HG03469 (cell line): ENCODE measurements at regions not wholly inside any gene's neighbourhood (a gene's known extent, or its start where the extent isn't known, plus 50 kb on each side); places are given as distances from the start of the nearest gene placed in this dataset.
"Not testable (repeated sequence)": the region's sequence is repeated elsewhere in the genome, so short reads cannot be mapped to it uniquely, and the experiment has no call there.

ENCODE experiments used
- ATAC-seq: cut with Tn5 transposase; IDR thresholded peaks from one replicate; pipeline ENCODE4 v1.9.1; 2021; ENCODE audit warnings: mild to moderate bottlenecking, moderate library complexity, moderate number of reproducible peaks; ENCODE audit not compliant: unreplicated experiment

DNA sequence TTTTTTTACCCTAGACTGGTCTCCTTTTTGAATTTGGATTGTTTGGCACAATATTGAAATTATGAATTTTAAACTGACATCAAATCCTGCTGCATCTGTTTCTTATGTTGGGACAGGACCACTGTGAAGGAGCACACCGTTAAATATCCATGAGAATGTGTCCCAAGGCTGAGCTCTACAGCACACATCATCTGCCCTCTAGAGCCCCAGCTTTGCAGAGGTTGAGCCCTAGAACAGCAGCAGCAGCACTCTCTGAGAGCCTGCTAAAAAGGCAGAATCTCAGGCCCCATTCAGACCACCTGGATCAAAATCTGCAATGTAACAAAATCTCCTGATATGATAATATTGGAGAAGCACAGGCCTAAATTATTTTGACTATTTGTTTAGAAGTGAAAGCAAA is 192.1 kb upstream of the CCN2 start:
- ATAC-seq: no peak

DNA sequence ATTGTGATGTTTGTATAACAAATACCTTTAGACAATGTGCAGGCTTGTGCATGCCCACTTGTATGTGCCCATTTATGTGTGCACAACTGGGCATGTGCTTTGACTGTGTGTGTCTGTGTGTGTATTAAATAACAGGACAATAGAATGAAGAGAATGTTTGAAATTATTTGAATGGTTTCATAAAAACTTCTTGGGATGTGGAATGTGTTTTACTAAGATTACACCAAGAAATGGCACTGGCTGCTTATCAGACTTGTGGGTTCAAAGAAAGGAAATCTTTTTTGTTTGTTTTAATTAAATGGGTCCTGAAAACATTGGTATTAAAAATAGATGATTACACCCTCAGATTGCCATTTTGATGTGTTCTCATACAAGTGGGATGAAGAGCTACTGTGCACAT is 191.6 kb upstream of the CCN2 start:
- ATAC-seq: no peak

DNA sequence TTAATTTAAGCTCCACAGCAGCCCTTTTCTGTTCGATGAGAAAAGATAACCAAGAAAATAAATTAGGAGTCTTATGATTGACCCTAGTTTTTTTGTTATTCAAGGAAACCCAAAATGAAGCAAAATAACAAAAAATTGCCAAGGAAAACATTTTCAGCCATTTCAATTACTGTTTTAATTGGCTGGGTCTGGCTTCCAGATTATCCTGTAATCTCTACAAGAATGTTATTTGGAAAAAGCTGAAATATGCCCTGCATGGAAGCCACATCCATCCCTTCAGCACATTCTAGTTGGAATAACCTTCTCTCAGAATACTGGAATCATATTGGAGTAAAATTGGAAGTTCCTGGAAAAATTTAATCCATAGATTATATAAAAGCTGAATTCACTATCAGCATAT is 191.1 kb upstream of the CCN2 start:
- ATAC-seq: no peak

DNA sequence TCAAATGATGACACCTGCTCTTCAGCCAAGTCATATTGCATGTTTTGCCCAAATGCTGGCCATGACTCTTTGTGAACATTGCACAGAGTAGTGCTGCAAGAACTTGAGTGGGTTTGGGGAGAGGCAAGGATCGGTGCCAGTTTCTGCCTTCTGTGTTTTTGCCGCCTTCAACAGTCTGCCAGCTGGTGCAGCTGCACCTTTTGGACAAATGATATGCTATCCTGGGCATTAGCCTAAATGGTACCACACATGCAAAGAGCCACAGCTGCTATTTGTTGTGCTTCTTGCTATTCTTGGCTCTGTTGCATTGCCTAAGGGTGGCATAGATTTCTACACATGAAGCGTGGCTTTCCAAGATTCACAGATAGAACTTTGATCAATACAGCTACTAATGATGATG is 189.0 kb upstream of the CCN2 start:
- no peak for ATAC-seq

DNA sequence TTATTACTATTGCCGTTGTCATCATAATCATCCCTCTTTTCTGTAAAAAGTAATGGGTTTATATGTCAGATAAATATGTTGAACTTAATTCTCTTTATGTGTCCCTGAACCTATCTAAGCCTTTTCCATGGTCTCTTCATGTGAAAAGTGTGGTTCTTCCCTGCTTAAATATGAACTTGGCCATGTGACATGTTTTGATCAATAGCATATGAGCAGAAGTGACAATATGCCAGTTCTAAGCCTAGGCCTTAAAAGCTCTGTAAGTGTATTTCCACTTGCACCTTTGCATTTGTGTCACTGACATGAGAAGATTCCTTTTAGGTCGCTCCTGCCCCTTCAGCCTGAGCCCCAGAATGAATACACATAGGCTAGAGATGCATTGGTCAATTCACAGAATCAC is 188.4 kb upstream of the CCN2 start:
- no peak for ATAC-seq

DNA sequence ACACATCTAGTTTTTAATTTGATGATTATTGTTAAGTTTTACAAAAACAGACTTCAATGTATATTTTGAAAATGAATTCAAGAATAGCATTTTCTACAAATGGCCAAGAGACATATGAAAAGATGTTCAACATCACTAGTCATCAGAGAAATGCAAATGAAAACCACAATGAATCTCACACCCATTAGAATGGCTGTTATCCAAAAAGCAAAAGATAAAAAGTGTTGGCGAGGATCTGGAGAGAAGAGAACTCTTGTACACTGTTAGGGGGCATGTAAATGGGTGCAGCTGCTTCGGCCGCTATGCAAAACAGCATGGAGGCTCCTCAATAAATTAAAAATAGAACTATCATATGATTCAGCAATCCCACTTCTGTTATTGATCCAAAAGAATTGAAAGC is 185.8 kb upstream of the CCN2 start:
- ATAC-seq: no peak

DNA sequence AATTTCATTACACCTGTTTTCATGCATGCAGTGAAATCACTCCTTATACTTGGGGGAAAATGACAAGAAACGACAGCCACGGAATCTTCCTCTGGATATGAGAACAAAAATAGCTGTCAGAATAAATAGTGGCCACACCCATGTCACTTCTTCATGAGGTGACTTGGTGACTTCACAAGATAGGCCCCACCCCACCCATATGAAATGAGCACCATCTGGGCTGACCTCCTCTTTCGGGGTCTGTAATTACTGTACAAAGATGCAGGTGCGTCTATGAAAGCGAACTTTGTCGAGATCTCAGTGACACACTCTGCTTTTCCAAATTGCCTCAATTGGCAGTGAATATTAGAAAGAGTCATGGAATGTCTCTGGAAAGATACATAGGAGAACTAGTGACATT is 184.2 kb upstream of the CCN2 start:
- no peak for ATAC-seq

DNA sequence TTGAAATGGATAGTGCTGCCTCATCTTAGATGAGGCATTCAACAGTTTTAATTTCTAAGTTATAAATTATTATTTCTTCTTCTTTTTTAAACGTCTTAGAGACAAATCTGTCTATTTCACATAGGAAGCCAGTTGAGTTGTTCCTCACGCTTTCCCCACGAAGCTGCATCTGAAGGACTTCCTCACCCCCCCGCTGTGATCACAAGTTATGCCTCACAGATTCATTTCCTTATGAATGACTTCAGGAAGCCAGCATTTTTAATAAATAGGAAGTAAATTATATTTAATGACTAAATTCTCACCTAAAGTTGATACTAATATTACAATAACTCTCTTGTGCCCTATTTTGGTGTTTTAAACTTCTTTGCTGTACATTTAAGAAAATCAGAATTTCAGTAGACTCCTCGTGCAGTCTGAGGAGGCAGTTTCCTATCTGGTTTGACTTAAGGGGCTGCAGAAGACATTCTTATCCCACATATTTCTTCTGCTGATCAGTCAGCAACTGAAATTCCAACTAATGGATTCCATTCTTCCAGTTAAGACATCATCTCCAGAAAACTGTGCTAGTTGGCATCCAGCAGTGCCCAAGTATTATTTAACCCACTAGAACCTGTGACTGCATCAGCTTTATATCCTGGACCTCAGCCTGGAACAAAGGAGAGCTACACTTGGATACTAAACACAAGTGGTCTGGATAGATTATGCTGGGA is 182.7 kb upstream of the CCN2 start:
- ATAC-seq: no peak

DNA sequence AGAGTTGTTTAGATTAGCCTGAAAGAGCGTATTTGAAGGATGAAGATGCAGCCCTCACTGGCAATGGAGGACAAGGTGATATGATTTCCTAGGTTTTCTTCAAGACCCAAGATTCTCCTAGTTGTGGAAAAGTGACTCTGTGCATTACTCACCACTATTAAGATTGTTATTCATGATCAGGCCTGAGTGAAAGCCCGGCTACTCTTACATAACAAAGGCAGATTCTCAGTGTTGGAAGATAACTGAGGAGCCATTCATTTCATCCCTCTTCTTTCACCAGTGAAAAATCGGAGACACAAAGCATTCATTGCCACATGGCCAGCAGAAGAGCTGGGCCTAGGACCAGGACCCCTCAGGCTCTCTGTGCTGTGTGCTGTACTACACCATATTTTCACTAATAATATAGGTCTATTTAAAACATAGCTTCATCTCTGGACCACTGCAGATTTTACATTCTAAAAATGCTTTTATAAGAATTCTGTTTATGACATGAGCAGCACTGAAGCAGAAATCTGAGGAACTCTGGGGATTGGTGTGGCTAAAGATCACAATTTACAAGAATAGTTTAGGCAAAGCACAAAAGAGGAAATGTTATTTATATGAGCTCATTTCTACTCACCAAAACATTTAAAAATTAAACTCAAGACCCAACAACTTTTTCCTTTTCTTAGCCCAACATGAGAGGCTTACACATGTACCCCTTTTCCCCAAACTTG is 181.9 kb upstream of the CCN2 start:
- no peak for ATAC-seq

DNA sequence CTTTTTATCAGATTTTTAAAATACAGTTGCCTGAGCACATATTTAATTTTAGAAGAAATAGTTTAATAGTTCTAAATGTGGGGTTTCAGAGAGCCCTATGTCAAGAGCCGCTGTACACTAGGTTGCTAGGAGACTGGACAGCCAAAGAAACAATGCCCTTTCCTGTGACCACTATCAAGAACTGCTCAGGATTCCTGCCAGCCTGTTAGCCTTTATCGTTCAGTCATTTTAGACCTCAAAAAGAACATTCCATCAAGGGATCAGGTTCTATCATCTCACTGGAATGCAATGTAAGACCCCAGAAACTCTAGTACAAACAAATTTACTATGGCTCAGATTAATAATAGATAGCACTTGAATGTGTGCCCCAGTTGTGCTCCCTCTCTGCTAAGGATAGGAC is 181.2 kb upstream of the CCN2 start:
- no peak for ATAC-seq

DNA sequence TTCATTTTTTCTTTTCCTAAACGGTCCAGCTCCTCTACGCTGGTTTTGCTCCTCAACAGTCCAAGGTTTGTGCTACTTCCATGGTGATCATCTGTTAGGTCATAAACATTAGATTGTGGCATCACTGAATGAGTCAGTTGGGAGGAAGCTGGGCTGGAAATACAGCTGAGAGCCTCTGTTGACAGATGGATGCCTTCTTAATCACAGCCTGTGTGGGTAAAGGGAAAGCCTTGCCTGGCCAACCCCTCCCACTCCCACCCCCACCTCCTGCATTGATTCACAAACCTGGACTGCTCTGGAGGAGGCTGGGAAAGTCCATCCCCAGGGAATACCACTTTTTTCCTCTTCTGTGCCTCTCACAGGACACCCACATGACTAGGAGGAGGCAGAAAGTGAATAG is 180.6 kb upstream of the CCN2 start:
- ATAC-seq: no peak

DNA sequence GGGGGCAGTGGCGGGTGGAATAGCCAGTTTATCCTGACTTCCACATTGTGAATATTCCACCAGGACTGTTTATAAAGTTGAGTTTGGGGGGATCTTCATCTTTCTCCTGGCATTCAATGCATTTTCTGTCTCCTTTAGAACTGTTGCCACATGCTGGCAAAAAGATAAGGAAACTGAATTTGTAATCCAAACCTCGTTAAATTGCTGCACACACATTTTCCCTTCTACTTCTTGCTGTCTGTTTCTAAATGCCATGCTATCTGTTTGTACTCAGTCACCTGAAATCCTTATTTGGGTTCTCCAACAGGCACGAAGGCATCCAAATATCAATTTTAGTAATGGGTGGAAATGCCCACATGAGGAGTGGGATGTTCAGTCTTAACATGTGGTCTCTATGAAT is 180.2 kb upstream of the CCN2 start:
- ATAC-seq: no peak

DNA sequence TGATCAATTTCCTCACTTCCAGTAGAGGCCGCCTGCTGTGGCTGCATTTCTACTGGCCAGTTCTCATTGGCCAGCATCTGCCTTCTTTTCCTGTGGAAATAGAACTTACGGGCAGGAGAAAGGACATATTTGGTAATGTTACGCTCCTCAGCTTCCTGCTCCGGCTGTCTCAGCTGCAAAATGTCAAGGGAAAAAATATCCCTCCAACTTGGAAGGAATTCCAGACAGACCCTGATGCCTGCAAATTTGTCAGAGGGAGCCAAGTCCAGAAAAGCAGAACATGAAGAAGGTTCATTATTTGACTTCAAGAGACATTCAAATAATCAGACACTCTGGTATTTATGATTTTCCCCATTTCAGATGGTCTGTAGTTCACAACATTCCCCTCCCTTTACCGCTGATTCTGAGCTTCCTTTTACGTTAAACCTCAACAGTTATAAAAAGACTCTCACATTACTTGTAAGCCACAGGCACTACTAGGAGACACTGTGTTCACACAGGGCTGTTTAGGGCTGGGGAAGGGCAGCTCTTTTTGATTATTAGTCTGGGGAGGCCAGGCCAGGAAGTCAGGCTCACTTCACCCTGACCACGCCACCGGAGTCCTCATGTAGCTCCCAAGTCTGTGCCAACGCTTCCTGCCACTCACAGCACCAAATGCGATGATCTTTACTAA is 179.6 kb upstream of the CCN2 start:
- ATAC-seq: no peak

DNA sequence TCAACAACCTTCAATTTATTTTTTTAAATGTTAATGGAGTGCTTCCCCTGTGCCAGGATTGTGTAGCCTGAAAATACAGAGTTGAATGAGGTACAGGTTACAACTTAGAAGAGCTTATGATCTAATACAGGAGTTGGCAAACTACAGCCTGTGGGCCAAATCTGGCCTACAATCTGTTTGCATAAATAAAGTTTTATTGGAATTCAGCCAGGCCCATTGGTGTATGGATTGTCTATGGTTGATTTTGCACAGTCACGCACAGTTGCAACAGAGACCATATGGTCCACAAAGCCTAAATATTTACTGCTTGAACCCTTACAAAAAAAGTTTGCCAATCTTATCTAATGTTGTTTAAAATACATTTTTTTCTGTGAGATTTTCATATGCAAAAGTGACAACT is 177.3 kb upstream of the CCN2 start:
- no peak for ATAC-seq

DNA sequence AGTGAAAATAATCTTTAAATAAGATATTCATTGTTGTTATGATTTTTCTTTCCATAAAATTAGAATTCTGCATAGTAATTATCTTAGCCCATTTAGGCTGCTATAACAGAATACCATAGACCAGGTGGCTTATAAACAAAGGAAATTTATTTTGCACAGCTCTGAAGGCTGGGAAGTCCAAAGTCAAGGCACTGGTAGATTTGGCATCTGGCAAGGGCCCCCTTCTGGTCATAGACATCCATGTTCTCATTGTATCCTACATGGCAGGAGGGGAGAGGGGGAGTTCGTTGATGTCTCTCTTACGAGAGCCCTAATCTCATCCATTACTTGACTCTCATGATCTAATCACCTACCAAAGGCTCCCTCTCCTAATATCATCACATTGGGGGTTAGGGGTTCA is 175.0 kb upstream of the CCN2 start:
- ATAC-seq: no peak

DNA sequence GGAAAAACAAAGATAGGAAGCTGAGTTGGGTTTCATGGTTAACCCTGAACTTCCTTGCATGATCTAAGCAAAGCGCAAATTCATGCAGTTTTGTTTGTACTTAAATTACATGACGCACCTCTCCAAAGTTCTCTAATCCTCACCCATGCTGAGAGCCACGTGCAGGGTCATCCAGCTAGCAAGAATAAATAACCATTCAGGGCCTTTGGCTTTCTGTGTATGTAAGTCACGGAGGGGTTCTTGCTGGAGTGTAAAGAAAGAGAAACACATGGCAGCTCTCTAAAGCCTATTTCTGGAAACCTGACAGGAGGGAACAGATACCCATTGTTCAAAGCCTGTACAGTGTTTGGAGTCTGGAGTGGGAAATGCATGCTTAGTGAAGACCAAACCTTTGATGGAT is 171.7 kb upstream of the CCN2 start:
- ATAC-seq: no peak

DNA sequence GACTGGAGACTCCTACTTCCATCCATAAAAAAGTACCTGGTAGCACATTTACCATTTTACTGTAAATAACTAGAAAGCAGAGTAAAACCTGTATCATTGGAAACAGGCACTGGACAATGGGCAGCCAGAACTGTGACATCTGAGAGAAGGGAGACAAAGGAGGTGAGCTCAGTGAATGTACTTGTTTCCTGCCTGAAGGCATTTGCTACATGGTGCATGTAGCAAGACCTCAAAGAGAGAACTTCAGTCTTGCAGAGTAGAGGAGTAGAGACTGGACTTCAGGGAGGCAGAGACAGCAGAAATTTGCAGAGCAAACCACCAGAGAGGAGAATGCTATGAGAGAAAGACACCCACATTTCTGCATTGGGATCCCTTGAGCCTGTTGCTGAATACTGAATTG is 171.0 kb upstream of the CCN2 start:
- ATAC-seq: no peak

DNA sequence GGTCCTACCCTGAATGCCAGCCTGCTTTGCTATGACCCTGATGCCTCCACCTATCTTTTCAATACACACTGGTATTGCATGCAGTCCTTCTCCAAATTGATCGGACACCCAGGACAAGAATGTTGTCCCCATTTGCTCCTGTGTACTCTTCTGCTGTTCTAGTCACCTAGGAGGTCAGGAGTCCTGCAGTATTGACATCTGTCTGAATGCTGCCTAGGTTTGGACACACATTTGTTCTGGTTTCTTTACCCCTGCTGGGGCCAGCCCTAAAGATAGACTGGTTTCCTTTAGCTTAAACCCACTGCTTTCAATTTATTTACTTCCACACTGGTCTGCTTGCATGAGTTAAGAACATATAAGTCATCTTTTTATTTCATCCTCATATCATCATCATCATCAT is 167.0 kb upstream of the CCN2 start:
- no peak for ATAC-seq

DNA sequence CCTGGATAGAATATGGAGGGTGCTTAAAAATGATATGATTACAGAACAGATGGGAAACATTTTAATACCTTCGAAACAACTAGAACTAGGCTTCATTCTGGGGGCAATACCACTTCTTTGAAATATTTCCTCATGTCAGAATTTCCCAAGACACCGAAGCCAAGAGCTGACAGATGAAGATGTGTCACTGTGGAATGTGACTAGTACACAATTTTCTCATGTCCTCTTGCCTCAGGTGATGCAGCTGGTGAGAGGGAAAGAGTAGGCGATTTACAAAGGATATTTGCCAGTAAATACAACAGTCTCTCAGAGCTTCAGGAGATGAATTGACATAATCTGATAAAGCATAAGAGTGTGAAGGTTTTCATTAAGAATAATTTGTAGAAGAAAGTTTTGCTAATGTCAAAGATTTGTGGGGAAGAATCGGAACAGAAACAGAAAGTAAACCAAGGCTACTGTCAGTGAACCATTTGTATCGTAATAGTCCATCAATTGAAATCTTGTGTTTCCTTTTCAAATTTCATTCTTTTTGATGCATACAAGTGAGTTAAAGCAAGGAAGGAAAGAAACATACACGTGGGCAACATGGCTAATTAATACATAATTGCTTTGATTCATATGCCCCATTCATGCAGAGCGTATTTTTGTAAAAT is 164.7 kb upstream of the CCN2 start:
- no peak for ATAC-seq

DNA sequence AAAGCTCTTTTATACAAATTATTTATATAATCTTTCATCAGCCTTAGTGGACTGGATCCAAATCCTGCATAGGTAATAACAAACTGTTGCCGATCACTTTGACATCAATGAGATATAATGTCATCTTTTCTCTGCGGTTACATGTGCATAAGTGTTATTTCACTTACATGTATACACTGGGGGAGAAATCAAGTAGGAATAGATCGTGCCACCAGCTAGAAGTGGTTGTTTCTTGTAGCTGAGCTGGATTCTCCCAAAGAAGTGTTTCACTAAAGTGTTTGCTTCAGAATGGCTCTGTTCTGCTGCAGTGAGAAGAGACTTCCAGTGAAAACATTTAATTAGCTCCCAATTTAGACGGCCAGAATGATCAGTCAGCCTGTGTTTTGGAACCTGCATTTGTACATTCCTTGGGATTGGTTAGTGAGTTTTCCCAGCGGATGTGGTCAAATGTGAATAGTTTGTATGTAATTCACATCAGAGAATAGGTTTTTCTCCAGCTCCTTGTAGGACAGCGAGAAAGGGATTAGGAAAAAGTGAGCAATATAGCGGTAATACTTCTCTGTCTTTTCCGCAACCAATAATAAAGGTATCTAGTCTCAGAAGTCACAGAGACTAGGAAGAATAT is 163.1 kb upstream of the CCN2 start:
- no peak for ATAC-seq

DNA sequence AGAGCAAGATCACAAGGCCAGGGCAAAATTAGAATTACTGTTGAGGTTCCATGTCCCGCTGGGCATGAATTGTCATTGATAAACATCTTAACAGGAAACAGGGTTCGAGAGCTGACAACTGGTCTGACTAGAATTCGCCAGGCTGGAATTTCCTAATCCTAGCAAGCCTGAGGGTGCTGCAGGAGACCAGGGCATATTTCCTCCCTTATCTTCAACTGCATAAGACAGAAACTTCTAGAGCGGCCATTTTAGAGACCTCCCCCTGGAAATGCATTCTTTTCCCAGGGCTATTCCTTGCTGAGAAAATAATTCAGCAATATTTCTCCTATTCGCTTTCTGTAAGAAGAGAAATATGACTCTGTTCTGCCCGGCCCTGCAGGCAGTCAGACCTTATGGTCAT is 158.6 kb upstream of the CCN2 start:
- ATAC-seq: not testable (repeated sequence)
